Motor neuron (in vitro differentiated cells): ENCODE measurements at regions not wholly inside any gene's neighbourhood (a gene's known extent, or its start where the extent isn't known, plus 50 kb on each side); places are given as distances from the start of the nearest gene placed in this dataset.

Experiments
- ATAC-seq, 8 experiments: fragments of 200-7000 bp; cut with Tn5 transposase; replicated peaks in 6 of 8; 2 replicates each; pipeline ENCODE4 v1.8.0; 2021; ENCODE audit warnings: mild to moderate bottlenecking in 8 of 8, moderate library complexity in 8 of 8
- H3K27ac ChIP-seq, 2 donors: fragments of 250-450 bp; sonication (Bioruptor Pico); 2 replicates each; pipeline ENCODE4 v1.9.0; 2021; ENCODE audit warnings: antibody characterized with exemption in 2 of 2, mild to moderate bottlenecking in 2 of 2, moderate library complexity in 1 of 2
- H3K4me1 ChIP-seq, 2 donors: fragments of 250-450 bp; sonication (Bioruptor Pico); replicated peaks in 1 of 2; 2 replicates each; pipeline ENCODE4 v1.6.1; 2021; ENCODE audit warnings: antibody characterized with exemption in 2 of 2, mild to moderate bottlenecking in 2 of 2, moderate library complexity in 1 of 2
- H3K4me3 ChIP-seq, 5 donors: fragments of 250-450 bp; sonication (Bioruptor Pico); 2 replicates each; pipeline ENCODE4 v1.9.0; 2021; ENCODE audit warnings: antibody characterized with exemption in 5 of 5, mild to moderate bottlenecking in 5 of 5, moderate library complexity in 4 of 5
- WGBS, 10 experiments: fragments of 450-650 bp; shearing (Covaris generic); methylation state at CpG; one replicate each; pipeline ENCODE4 v1.0.0; 2022; 5-methylcytosine and 5-hydroxymethylcytosine counted together
- in situ Hi-C, 9 experiments: fragments of 400-800 bp; cut with MboI; loops; one replicate each; pipeline ENCODE4 v1.15.0; 2021; ENCODE audit warnings: low sequenced_read_pairs in 9 of 9, low pct_unique_long_range_greater_than_20kb in 2 of 9; ENCODE audit not compliant: unreplicated experiment in 9 of 9

GRCh38 chr2:150045601-150046000 lies 441.9 kb downstream of the RND3 start:
- 67 to 100% (median 93%) methylated on average over 1 to 4 of the region's 4 CpGs for WGBS, 10 experiments
- H3K4me3 ChIP-seq, result no peak overlapping the region
- ATAC-seq, result no peak
- in situ Hi-C loops, result no loop called here
- H3K27ac ChIP-seq, result no peak overlapping the region
- peaks cover 21 to 32% of the 10 kb centered on the region in 2 donors for H3K4me1 ChIP-seq

GRCh38 chr2:150043172-150043500 lies 444.3 kb downstream of the RND3 start:
- ATAC-seq, result peak in 1 of 8 experiments; percentile 54
- no peak overlapping the region for H3K4me3 ChIP-seq

GRCh38 chr2:150042500-150043171 lies 444.8 kb downstream of the RND3 start:
- whole genome bisulfite sequencing, 10 experiments, result 35 to 96% (median 81%) methylated on average over 1 to 5 of the region's 5 CpGs; no CpG with 5 or more reads in 1 of the 10 experiments
- Histone ChIP-seq H3K27ac (no peak overlapping the region), H3K4me1 (peaks cover 16 to 20% of the 10 kb centered on the region in 2 donors), H3K4me3 (no peak overlapping the region)
- peak in 2 of 8 experiments; percentile 61 to 78 for ATAC-seq
- in situ Hi-C loops, result no loop called here

More at GRCh38 chr2:150043172-150043500, 444.3 kb downstream of the RND3 start:
- Histone ChIP-seq H3K27ac (no peak overlapping the region), H3K4me1 (peaks cover 19 to 25% of the 10 kb centered on the region in 2 donors)
- in situ Hi-C loops, result no loop called here
- 54 to 100% (median 95%) methylated on average over 1 to 2 of the region's 2 CpGs; no CpG with 5 or more reads in 2 of the 10 experiments for WGBS, 10 experiments

- Histone ChIP-seq H3K4me1 (peaks cover 10 to 13% of the 10 kb centered on the region in 2 donors), H3K27ac (no peak overlapping the region), H3K4me3 (no peak overlapping the region)
- WGBS, 10 experiments, result 67 to 100% (median 87%) methylated on average over 1 to 8 of the region's 8 CpGs
- in situ Hi-C loops, result no loop called here
- ATAC-seq, result peak in 3 of 8 experiments; percentile 29 to 74 (median 71)
Measured at GRCh38 chr2:150041722-150042425, 445.6 kb downstream of the RND3 start.

GRCh38 chr2:150036622-150037021 lies 449.0 kb upstream of the MMADHC start:
- Histone ChIP-seq H3K4me1 (no peaks in the 10 kb centered on the region), H3K27ac (no peak overlapping the region), H3K4me3 (no peak overlapping the region)
- in situ Hi-C loops, result no loop called here
- no peak for ATAC-seq

- in situ Hi-C loops, result no loop called here
- H3K27ac ChIP-seq, result no peak overlapping the region
- H3K4me1 ChIP-seq, result no peaks in the 10 kb centered on the region
- WGBS, 10 experiments, result 68 to 100% (median 97%) methylated on average over 2 to 3 of the region's 3 CpGs; no CpG with 5 or more reads in 1 of the 10 experiments
- ATAC-seq, result no peak
- H3K4me3 ChIP-seq, result no peak overlapping the region
Measured at GRCh38 chr2:150034665-150035064, 447.1 kb upstream of the MMADHC start.

- WGBS, 10 experiments, result 39 to 100% (median 81%) methylated on average over 1 to 3 of the region's 3 CpGs
- peak in 2 of 8 experiments; percentile 63 to 69 for ATAC-seq
- in situ Hi-C loops, result no loop called here
- H3K27ac ChIP-seq, result no peak overlapping the region
- peaks cover 3 to 14% of the 10 kb centered on the region in 2 donors for H3K4me1 ChIP-seq
- H3K4me3 ChIP-seq, result no peak overlapping the region
Measured at GRCh38 chr2:150030436-150031190, 443.0 kb upstream of the MMADHC start.

GRCh38 chr2:150028322-150028721 lies 440.7 kb upstream of the MMADHC start:
- no peak overlapping the region for H3K27ac ChIP-seq
- H3K4me1 ChIP-seq, result peaks cover 3 to 14% of the 10 kb centered on the region in 2 donors
- 0 to 100% (median 69%) methylated on average over 1 to 2 of the region's 2 CpGs; no CpG with 5 or more reads in 2 of the 10 experiments for WGBS, 10 experiments
- in situ Hi-C loops, result no loop called here
- ATAC-seq, result peak in 5 of 8 experiments; percentile 19 to 40 (median 29)
- H3K4me3 ChIP-seq, result no peak overlapping the region

GRCh38 chr2:150027164-150027563 lies 439.6 kb upstream of the MMADHC start:
- H3K4me1 ChIP-seq, result peaks cover 3 to 14% of the 10 kb centered on the region in 2 donors
- no peak for ATAC-seq
- in situ Hi-C loops, result no loop called here
- H3K27ac ChIP-seq, result no peak overlapping the region
- 64 to 100% (median 90%) methylated on average over 1 to 4 of the region's 4 CpGs; no CpG with 5 or more reads in 1 of the 10 experiments for WGBS, 10 experiments
- no peak overlapping the region for H3K4me3 ChIP-seq

GRCh38 chr2:150023663-150024062 lies 436.1 kb upstream of the MMADHC start:
- no peak overlapping the region for H3K4me3 ChIP-seq
- in situ Hi-C loops, result no loop called here
- peaks cover 3 to 13% of the 10 kb centered on the region in 2 donors for H3K4me1 ChIP-seq
- H3K27ac ChIP-seq, result no peak overlapping the region
- ATAC-seq, result no peak

GRCh38 chr2:150023044-150023443 lies 435.5 kb upstream of the MMADHC start:
- H3K4me3 ChIP-seq, result no peak overlapping the region
- H3K4me1 ChIP-seq, result peaks cover under 1 to 6% of the 10 kb centered on the region in 2 donors
- in situ Hi-C loops, result no loop called here
- peak in 1 of 8 experiments; percentile 31 for ATAC-seq
- no peak overlapping the region for H3K27ac ChIP-seq
- 67 to 100% (median 90%) methylated on average over 1 to 3 of the region's 3 CpGs; no CpG with 5 or more reads in 4 of the 10 experiments for WGBS, 10 experiments

- WGBS, 10 experiments, result 77 to 94% (median 89%) methylated on average over 2 to 5 of the region's 5 CpGs
- no peaks in the 10 kb centered on the region for H3K4me1 ChIP-seq
- no peak for ATAC-seq
- H3K4me3 ChIP-seq, result no peak overlapping the region
- in situ Hi-C loops, result no loop called here
- no peak overlapping the region for H3K27ac ChIP-seq
Measured at GRCh38 chr2:150020937-150021673, 433.5 kb upstream of the MMADHC start.

- H3K4me3 ChIP-seq, result no peak overlapping the region
- 89 to 100% (median 100%) methylated on average over 1 of the region's 1 CpG; no CpG with 5 or more reads in 2 of the 10 experiments for WGBS, 10 experiments
- ATAC-seq, result no peak
- H3K4me1 ChIP-seq, result no peaks in the 10 kb centered on the region
- no peak overlapping the region for H3K27ac ChIP-seq
- in situ Hi-C loops, result no loop called here
Measured at GRCh38 chr2:150020221-150020620, 432.6 kb upstream of the MMADHC start.
